SK-N-MC (cell line): ENCODE measurements at regions not wholly inside any gene's neighbourhood (a gene's known extent, or its start where the extent isn't known, plus 50 kb on each side); places are given as distances from the start of the nearest gene placed in this dataset.

Source experiments
- EZH2 ChIP-seq: fragments of 200-600 bp; sonication (generic); IDR thresholded peaks from one replicate; pipeline ENCODE4 v1.6.1; 2017; ENCODE audit warnings: antibody characterized with exemption
- FOXP2 ChIP-seq: optimal IDR thresholded peaks from 2 replicates; pipeline ENCODE3; 2011; ENCODE audit warnings: mild to moderate bottlenecking, moderate library complexity; ENCODE audit not compliant: insufficient read depth; ENCODE audit errors: extremely low read length, control extremely low read depth

GRCh38 chr11:22467741-22468140 is 129.6 kb downstream of the SLC17A6 start:
- TF ChIP-seq EZH2, result no peak
- no peak for TF ChIP-seq FOXP2
